Astrocyte (in vitro differentiated cells and primary cell): ENCODE measurements at regions not wholly inside any gene's neighbourhood (a gene's known extent, or its start where the extent isn't known, plus 50 kb on each side); places are given as distances from the start of the nearest gene placed in this dataset.

Experiments used
- CTCF ChIP-seq: IDR thresholded peaks from 2 replicates; pipeline ENCODE4 v1.5.1; 2011; ENCODE audit warnings: low read depth, mild to moderate bottlenecking, inconsistent platforms, low read length, moderate library complexity; ENCODE audit not compliant: insufficient read depth
- EZH2 ChIP-seq: IDR thresholded peaks from 2 replicates; pipeline ENCODE4 v1.6.1; 2012; ENCODE audit warnings: mild to moderate bottlenecking, low read length, inconsistent platforms; ENCODE audit not compliant: insufficient read depth

DNA sequence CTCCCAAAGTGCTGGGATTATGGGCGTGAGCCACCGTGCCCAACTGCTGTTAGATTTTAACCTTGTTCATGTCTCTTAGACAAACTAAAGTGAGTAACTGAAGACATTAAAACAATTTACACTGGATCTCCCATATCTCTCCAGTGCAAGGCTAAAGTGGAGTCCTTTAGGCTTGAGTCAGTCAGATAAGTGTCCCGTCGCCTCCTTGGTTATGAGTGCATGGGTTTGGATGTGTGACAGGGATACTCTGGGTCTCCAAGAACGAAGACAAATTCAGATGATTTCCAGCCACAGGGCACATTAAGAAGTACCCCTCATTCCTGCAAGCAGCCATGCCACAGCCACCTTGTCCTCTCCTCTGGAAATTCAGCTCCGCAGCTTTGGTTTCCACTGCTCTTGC, 66.1 kb upstream of the PDZD8 start:
- TF ChIP-seq EZH2 (no peak), CTCF (no peak)
